Left hindlimb (tissue), 1 donor: ENCODE measurements at regions not wholly inside any gene's neighbourhood (a gene's known extent, or its start where the extent isn't known, plus 50 kb on each side); places are given as distances from the start of the nearest gene placed in this dataset.

ENCODE experiments used
- DNase-seq: peaks from one replicate; pipeline ENCODE4 v3.0.0-alpha.2; 2018

DNA sequence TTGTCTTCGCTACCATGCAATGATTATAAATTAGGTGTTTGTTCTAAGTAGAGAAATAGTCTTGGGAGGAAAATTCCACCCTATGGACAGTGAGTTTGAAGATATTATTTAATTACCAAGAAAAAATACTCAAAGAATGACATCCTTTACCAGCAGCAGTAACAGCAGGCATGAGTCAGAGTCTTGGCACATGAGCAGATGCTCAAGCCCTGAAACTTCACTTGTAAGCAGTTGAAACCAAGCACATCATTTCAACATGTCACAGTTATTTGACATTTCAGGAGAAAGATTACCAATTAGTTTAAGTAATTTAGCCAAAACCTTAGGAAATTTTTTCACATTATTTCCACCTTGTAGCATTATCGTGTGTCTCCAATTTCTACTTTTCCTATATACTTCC is 99.2 kb downstream of the C12orf50 start:
- DNase-seq = no peak

DNA sequence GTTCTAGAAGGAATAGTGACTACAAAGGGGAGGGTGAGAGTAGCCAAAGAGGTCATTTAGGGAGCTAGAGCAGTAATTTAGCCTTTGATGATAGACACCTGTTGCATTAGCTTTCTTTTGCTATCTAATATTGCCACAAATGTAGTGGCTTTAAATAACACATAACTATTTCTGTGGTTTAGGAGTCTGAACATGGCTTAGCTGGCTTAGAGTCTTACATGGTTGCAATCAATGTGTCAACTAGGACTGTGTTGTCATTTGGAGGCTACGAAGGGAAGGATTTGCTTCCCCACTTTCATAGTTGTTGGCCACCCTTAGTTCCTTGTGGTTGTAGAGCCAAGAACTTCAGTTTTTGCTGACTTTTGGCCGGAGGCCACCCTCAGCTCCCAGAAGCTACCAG is 99.9 kb downstream of the C12orf50 start:
- DNase-seq = no peak

DNA sequence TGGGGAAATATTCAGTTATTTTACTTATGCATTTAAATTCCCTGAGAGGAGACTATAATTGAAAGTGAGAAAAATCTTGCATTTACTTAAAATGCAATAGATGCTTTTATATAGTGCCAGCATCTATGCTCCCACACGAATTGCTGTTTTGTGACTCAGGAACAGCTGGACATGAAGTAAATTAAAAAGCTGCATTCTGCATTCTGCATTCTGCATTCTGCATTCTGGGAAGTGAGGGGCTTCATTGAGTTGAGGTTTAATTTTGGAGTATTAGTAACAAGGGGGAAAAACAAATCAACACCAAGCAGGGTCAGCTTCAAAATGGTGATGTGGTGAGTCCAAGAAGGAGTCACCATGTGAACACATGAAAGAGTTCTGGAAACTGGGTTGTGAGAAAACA is 101.2 kb downstream of the C12orf50 start:
- no peak for DNase-seq

DNA sequence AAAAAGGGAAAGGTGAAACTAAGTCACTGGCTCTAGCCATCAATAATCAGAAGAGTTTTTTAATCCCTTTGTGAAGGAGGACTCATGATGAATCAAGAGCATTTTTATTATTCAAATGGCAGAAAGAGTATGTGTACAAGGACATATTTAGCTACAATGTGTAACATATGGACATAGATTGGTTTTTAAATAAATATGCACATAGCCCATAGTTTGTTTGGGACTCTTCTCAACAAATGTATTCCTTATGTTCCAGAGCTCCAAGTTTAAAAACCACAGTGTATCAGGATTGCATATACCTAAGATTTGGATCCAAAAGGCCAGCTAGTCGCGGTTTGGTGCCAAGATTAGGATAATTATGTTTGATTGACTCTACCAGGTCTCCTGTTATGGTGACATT is 104.2 kb downstream of the C12orf50 start:
- DNase-seq = no peak

DNA sequence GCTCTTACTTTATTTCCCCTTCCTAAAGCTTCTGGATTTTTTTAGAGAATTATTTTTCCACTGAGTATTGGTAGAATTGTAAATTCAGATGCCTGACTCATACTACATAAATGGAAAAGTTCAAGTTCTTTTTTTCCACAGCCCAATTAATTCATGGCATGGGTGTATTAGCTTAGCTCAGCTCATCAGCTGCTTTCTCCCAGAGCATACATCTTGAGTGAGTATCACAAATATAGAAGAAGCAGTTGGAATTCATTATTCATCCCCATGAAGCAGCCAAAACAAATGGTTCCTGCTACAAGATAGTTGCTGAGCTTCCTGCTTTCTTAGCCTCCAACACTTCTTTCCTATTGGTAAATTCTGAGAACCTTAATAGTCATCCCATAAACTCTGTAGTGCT is 105.1 kb downstream of the C12orf50 start:
- no peak for DNase-seq

DNA sequence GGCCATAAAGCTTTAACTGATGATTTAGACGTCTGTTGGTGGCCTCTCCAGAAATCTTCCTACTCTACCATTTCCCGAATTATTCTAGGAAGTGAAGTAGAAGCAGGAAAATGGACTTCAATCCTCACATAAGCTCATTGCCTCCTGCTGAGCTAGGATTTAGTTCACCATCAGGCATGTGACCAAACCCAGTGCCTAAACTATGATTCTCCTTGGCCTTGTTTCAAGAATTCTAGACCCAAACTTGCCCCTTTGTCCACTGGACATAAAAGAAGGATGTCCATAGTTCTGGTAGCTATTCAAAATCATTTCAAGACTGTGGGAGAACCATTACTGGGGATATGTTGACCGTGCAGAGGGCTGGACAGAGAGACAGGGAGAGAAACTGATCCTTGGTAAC is 105.8 kb downstream of the C12orf50 start:
- no peak for DNase-seq

DNA sequence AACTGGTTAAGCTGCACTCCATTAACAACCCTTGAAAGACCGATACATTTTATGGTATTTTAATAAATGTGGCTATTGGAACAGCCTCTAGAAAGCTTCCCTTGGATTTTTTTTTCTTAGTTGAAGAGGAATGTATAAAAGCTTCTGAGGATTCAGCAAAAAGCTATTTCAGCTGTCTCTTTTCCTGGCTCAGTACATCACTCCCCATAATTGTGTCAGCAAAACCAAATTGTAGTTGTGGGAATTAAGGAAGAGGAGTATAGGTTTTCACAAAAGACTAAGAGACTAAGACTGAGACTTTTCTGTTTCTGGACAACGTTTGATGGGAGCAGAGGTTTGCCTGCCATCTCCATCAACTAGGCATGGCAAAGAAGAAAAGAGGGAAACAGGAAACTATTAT is 106.5 kb downstream of the C12orf50 start:
- DNase-seq = no peak

DNA sequence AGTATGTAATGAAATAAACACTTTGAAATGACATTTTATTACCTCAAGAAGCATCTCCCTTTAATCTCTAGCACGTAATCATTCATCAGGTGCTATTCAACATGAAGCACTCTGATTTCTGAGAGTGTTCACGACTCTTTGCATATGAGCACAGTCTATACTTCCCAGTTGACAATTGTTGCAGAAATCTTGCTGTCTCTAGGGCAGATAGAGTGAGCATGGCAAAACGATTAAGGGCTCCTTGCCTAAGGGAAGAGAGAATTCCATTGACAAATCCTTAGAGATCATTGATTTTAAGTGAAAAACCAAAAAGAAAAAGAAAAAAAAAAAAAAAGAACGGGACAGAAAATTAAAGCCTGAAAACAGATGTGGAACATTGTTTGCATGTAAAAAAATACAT is 107.6 kb downstream of the C12orf50 start:
- no peak for DNase-seq

DNA sequence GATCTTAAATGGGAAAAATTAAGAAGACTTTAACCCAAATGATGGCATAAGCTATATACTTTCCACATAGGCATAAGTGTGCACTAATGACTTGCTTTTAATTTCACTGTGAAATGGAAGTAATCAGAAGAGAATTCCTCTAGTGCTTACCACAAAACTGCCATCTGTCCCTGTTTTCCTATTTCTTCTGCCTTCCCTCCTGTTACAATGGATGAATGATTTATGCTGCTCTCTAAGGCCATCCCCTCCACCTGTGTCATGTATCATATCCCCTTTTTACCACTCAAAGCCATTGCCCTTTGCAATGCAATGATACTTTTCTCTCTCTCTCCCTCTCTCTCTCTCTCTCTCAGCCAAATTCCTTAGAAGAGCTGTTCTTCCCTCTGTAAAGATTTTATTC is 109.1 kb downstream of the C12orf50 start:
- no peak for DNase-seq

DNA sequence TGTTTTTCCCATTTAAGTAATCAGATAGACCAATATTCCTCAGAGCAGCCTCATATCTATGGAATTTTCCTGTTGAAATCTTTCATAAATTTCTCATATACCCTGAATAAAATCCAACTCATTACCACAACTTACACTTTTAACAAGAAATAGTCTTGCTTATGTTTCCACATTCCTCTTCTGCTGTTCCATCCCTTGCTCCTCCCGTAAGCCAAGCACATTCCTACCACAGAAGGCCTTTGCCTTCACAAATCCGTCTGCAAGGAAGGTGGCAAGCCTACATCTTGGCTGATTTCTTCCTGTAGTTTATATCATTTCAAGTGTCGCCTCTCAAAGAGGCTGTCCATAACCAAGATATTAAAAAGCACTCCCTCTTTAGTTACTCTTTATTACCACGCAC is 127.7 kb downstream of the C12orf50 start:
- DNase-seq = no peak

DNA sequence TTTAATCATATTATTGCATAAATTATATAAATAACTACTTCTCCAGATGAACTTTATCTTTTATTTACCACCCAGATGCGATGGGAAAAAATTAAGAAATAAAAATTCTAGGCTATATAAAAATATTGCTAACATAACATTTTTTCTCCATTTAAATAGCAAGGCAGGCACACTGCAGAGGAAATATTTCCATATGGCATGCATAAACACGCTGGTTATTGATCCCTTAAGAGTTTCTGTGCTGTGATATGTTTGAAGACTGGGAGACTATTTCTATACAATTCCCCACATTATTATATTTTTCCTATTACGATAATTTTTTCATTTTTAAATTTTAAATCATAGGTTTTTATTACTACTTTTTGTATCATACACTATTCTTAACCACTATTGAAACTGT is 131.5 kb downstream of the C12orf50 start:
- DNase-seq = no peak

DNA sequence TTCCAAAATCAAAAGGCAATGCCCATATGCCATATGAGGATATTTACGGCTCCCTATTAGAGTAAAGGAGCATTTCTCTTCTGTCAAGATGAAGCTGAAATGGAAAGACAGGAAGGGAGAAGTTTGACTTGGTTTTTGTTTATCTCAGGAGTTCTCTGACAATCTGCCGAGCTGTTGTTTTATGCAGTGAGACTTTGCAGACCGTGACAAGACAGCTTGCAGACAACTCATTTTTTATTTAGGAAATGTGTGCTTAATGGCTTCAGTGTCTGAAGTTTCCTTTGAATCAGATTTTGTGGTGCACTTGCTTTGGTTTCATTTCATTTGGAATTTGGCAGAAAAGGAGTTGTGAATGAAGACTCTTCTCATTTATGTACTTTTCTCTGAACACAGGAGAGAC is 145.4 kb downstream of the C12orf50 start:
- no peak for DNase-seq

DNA sequence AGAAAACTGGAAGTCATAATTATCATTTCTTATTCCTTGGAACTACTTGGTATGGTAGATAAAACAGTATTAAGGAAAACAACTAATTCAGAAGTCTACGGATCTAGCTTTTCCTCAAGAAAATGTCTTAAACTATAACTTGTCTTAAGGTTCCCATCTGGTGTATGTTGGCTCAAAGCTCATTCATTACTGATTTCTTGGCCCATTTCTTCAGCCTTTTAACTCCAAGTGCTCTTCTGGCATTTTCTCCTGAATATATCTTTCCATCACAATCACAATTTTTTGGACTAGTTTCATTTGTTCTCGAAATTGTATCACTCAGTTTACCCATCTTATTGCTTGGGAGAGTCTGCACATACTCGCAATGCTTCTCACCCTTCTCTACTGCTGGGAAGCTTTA is 150.1 kb downstream of the C12orf50 start:
- DNase-seq = no peak

DNA sequence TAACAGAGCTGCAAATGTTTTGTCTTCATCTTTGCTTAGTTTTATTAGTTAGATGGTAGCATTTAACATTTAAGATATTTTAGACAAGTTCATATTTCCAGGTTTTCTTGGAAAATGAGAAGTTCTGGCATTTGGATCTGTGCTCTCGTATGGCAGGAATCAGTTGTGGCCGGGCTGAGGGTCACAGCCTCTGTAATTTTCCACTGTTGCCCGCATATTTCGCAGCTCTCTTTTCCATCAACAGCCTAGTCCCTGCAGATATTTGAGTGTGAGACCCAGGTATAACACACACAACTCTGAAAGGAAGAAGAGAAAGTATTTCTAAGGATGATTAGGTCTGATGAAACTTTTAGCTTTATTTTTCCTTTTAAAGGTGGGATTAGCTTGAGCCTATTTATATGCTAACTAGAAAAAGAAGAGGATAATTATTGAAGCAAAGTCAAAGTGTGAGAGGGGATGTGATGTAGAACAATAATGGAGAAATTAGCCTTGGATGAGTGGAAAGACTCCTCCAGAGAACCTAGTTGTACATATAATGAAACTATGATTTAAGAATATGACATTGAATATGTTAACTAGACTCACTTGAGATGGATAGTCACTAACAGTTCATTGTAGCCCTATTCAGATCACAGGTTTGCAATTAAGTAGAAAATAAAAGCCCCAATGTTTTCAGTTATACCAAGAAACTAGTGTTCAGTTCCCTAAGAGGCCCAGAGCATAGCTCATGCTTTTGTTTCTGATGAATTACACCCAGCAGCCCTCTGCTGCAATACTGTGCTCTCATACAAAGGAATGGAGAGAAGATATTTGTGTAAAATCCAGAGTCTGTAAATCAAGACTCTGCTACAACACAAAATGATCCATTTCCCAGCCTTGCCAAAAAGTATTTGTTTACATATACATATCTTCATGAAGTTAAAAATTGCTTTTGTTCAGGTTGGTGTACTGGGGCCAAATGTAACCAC is 158.4 kb downstream of the C12orf50 start:
- no peak for DNase-seq

DNA sequence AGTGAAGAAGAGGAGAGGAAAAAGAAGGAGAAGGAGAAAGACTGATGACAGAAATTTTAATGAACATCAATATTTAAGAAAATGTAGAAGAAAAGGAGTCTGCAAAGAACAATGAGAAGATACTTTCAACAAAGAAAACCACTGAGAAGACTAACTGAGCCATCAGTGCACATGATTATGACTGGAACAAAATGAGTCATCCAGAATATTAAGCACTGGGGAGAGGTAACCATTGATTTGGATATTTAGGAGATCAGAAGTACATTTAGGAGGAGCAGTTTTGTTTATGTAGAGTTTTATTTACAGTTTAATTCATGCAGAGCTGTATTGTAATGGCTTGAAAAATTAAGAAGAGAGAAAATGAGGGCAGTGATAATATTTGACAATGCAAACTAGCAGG is 159.1 kb downstream of the C12orf50 start:
- DNase-seq = no peak

DNA sequence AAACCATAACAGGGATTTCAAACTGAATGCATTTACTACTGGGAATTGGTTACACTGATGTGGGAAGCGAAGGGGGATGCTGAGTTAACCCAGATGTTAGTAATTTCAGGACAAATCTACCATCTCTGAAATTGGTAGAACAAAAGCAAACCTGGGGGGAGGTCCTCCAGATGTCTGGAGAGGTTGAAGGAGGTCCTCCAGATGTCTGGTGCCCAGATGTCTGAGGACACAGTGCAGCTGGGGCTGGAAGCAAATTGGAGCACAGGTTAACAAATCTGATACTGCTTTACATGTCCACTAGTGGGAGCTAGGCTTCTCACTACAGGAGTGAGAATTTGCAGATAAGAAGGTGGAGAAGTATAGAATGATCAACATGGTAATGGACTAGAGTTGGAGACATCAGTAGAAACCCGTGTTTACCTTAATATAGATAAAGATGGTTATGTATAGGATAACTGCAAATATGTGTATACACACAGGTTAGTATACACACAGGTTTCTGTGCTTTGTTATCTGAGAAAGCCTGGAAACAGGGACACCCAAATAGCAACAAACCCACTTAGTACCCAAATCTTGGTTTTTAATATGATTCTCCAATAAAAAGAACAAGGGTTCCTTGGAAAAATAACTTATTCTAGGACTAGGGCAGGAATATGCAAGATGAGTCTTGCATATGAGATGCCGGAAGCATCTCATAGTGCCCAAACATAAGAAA is 162.5 kb downstream of the C12orf50 start:
- no peak for DNase-seq

DNA sequence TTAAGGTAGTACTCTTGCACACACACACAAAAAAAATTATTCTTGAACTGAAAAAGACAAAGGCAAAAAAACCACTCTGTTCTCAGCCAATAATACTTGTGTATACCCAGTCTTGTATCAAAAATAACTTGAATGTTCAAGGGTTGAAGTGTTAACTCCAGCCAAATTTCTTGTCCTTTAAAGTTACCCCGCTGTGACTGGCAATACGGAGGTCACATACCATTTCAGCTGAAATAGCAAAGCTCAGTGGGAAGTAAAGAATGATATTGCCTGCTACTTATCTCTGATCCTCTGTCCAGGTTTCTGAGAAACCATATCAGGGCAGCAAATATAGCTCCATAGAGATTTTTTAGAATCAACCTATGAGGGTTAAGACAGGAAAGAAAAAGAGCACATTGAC is 167.4 kb downstream of the C12orf50 start:
- no peak for DNase-seq

DNA sequence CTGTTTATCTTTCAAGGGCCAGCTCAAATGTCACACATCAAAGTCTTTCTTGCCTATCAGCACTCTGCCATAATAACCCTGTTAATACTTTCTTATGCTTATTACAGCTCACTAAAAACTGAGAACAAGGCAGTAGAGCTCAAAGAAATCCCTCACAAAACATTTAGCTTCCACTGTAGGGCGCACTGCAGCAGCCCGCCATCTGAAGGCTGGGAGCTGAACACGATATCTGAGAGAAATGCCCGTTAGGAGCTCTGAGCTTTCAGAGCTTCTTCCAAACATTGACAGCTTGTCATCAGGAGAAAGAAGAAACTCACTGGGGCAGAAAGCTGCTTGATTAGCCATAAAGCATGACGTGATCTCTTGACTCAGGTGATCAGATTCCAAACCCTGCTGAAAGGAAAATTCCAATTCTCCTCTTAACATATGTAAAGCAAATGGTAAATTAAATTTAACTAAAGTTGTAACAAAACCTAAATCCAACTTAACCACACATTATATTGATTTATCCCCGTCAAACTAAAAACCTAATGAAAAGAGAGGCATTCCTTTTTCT is 175.7 kb downstream of the C12orf50 start:
- DNase-seq = no peak

DNA sequence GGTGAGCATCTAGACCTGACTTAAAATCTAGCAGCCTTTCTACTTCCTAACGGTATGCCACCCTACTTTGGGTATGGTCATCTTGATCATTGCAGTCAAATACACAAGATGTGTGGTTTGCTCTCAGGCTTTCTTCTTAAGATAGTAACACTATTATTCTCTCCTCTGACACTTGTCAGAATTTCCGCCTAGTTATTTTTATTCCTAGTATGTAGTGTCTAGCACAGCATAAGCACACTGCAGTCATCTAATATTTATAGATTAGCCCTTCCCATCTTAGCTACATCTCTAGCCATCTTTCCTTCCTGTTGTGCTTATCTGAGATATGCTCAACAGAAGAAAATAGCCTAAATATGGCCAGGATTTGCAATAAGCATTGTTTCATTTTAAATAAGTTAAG is 180.1 kb downstream of the C12orf50 start:
- DNase-seq = no peak

DNA sequence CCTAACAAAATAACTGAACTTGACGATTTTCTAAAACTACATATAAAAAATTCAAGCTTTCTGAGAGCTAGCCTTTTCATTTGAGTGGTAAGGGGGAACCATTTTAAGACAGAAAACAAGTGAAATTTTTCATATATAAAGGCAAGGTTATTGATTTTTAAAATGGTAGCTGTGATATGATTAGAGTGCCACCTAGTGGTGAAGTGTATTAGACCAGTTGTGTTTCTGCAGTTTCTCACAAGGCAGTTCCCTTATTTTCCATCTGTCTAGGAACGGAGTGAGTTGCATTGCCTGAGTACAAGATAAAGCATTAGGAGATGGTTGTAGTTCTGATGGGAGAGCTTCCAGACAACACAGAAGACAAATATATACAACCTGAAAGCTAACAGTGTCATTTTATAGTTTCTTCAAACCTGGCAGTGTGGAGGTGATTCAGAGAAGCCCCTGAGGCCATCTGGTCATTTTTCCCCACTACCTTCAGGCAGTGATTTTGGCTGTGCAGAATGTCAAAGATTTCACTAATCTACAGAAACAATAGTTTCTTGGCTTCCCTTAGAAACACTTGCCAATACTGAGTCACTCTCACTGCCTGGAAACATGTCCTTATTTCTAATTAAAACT is 180.8 kb downstream of the C12orf50 start:
- DNase-seq = no peak

DNA sequence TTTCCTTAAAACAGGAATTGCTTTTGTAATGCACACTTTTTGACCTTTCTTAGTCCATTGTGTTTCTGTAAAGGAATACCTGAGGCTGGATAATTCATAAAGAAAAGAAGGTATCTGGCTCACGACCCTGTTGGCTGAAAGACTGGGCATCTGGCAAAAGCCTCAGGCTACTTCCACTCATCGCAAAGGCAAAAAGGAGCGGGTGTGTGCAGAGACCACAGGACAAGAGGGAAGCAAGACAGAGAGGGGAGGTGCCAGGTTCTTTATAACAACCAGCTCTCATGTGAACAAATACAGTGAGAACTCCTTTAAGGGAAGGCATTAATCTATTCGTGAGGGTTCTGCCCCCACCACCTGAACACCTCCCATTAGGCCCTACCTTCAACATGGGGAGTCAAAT is 182.1 kb downstream of the C12orf50 start:
- DNase-seq = no peak

DNA sequence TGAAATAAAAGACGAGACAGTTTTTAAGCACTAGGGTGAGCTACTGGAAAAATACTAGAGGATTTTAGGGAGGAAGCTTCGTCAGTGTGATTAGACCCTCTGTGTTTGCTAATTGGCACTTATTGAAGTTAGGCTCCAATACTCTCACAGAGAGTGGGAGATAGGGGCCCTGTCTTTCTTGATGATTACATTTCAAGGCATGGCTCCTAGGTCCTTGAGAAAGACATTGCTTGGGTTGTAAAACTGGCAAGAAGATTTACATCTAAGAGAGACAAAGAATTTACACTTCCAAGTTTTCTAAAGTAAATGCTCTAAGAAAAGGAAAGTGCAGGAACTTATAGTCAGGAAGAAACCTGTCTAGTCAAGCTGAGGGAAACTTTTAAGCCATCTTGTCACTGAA is 183.2 kb downstream of the C12orf50 start:
- no peak for DNase-seq

DNA sequence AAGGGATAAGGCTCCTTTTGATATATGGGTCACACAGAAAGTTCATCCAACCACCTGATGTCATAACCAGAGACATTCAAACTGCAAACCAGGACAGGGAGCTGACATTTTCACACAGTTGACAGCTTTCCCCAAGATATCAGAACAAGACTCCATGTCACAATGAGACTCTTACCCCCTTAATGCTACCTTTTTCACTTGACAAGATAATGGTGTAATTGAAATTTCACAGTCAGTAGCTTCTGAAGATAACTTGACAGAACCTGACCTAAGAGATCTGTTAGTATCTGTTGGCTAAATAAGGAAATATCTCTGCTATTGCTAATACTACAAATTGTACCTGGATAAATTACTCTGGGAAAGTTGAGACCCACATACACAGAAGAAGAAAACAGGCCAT is 187.3 kb downstream of the C12orf50 start:
- no peak for DNase-seq

DNA sequence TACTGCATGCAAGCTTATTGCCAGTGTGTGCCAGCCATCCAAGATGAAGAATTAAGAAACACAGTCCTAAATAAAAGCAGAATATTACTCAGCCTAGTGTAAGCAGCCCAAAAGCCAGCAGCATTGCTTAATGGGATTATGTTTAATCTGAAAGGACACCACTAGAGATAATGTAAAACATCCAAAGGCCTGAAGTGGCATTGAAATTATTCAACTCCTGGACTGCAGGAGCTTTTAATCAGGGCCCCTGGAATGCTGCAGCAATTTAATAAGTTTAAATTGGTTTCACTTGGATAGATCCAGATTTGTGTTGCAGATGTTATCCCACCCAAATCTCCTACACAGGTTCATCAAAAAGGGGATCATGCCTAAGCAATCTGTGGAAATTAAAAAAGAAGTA is 193.0 kb downstream of the C12orf50 start:
- no peak for DNase-seq
